ENCODE measurements at regions not wholly inside any gene's neighbourhood (a gene's known extent, or its start where the extent isn't known, plus 50 kb on each side); places are given as distances from the start of the nearest gene placed in this dataset.

DNA sequence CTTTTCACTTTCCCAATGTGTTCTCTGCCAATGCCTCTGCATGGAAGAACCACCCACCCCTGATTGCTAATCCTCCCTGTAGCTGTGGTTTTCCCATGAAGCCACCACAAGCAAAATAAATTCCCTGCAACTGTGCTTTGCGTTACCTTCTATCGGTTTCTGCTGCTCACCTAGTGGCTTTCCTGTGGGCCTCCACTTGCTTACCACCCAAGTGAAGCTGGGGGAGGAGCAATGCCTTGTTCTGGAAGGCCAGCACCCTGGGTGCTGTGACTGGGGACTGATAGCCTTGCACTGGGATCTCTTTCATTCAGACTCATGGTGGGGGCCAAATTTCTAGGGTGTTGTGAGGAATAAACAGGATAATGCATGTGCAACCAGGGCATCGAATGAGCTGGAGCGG, 56.3 kb upstream of the GDNF start:
- no peak for TF ChIP-seq CTCF (conservative IDR thresholded peaks at IDR 0.05; ENCODE audit: low read depth in 2 of 2)
- TF ChIP-seq CREB1 (CRISPR knock-in tag; IDR thresholded peaks at IDR 0.05; ENCODE audit: low read depth): no peak
- TF ChIP-seq EZH2 (IDR thresholded peaks at IDR 0.05; ENCODE audit: low read depth, unreplicated experiment): no peak
- TF ChIP-seq POLR2AphosphoS5 (IDR thresholded peaks at IDR 0.05; ENCODE audit: low read depth): no peak
- TF ChIP-seq, protein P1, sequence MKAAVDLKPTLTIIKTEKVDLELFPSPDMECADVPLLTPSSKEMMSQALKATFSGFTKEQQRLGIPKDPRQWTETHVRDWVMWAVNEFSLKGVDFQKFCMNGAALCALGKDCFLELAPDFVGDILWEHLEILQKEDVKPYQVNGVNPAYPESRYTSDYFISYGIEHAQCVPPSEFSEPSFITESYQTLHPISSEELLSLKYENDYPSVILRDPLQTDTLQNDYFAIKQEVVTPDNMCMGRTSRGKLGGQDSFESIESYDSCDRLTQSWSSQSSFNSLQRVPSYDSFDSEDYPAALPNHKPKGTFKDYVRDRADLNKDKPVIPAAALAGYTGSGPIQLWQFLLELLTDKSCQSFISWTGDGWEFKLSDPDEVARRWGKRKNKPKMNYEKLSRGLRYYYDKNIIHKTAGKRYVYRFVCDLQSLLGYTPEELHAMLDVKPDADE (IDR thresholded peaks at IDR 0.05): no peak
- TF ChIP-seq ZNF114 (CRISPR knock-in tag; IDR thresholded peaks at IDR 0.05): no peak
- no peak for TF ChIP-seq NANOG (IDR thresholded peaks at IDR 0.05; ENCODE audit: borderline replicate concordance)
- TF ChIP-seq, protein P2, sequence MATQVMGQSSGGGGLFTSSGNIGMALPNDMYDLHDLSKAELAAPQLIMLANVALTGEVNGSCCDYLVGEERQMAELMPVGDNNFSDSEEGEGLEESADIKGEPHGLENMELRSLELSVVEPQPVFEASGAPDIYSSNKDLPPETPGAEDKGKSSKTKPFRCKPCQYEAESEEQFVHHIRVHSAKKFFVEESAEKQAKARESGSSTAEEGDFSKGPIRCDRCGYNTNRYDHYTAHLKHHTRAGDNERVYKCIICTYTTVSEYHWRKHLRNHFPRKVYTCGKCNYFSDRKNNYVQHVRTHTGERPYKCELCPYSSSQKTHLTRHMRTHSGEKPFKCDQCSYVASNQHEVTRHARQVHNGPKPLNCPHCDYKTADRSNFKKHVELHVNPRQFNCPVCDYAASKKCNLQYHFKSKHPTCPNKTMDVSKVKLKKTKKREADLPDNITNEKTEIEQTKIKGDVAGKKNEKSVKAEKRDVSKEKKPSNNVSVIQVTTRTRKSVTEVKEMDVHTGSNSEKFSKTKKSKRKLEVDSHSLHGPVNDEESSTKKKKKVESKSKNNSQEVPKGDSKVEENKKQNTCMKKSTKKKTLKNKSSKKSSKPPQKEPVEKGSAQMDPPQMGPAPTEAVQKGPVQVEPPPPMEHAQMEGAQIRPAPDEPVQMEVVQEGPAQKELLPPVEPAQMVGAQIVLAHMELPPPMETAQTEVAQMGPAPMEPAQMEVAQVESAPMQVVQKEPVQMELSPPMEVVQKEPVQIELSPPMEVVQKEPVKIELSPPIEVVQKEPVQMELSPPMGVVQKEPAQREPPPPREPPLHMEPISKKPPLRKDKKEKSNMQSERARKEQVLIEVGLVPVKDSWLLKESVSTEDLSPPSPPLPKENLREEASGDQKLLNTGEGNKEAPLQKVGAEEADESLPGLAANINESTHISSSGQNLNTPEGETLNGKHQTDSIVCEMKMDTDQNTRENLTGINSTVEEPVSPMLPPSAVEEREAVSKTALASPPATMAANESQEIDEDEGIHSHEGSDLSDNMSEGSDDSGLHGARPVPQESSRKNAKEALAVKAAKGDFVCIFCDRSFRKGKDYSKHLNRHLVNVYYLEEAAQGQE (IDR thresholded peaks at IDR 0.05; ENCODE audit: unreplicated experiment): no peak
- TF ChIP-seq JUNB (IDR thresholded peaks at IDR 0.05; ENCODE audit: unreplicated experiment): no peak
